ENCODE measurements at regions not wholly inside any gene's neighbourhood (a gene's known extent, or its start where the extent isn't known, plus 50 kb on each side); places are given as distances from the start of the nearest gene placed in this dataset.

DNA sequence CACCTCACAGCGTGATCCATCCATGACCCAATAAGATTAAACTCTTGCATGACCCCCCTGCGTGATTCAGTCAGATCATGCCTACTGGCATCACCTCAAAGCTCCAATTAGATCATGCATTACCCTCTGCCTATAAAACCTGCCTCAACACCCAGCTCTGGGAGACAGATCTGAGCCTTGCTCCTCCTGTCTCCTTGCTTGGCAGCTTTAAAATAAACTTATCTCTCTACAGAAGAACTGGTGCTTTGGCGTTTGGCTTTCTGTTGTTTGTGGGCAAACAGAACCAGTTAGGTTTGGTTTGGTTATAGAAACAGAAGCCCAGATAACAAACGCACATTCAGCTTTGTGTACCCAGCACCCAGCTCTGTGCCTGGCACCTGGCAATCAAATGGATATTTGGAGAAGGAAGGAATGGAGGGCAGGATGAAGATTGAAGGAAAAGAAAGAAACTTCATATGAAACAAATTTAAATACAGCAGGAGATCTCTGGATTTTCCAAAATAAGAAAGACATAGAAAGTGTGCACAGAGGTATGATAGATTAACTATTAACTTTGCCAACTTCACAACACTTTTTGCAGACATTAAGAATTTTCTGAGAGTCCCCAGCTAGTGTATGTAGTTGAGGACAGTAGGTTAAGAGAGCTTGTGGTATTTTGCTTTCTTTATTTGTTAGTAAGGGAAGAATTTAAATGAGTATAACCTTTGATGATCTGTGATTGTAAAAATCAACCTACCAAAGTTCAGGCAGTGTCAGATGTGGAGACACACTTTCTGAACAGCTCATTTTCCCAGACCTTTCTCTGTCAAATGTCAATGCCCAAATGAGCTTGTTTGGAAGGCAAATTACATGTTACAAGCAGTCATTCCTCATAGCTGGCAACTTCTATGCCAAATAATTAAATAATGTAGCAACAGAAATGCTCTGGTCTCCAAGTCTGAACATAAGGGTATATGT, 102.1 kb upstream of the ASTN2 start:
- TF ChIP-seq TAF1 (IDR thresholded peaks at IDR 0.05; ENCODE audit: borderline replicate concordance, low read depth, low read length) (no peak), SMC3 (IDR thresholded peaks at IDR 0.05; ENCODE audit: low read depth, low read length) (no peak), CHD2 (IDR thresholded peaks at IDR 0.05; ENCODE audit: low read length, partially characterized antibody) (no peak), FOXM1 (IDR thresholded peaks at IDR 0.05; ENCODE audit: low read depth) (no peak), EZH2phosphoT487 (IDR thresholded peaks at IDR 0.05; ENCODE audit: borderline replicate concordance, low read depth) (no peak), YY1 (IDR thresholded peaks at IDR 0.05; ENCODE audit: low read depth) (no peak), POLR2AphosphoS5 (IDR thresholded peaks at IDR 0.05; ENCODE audit: low read depth, low read length) (no peak), TCF12 (IDR thresholded peaks at IDR 0.05) (no peak)
- TF ChIP-seq, protein P1, sequence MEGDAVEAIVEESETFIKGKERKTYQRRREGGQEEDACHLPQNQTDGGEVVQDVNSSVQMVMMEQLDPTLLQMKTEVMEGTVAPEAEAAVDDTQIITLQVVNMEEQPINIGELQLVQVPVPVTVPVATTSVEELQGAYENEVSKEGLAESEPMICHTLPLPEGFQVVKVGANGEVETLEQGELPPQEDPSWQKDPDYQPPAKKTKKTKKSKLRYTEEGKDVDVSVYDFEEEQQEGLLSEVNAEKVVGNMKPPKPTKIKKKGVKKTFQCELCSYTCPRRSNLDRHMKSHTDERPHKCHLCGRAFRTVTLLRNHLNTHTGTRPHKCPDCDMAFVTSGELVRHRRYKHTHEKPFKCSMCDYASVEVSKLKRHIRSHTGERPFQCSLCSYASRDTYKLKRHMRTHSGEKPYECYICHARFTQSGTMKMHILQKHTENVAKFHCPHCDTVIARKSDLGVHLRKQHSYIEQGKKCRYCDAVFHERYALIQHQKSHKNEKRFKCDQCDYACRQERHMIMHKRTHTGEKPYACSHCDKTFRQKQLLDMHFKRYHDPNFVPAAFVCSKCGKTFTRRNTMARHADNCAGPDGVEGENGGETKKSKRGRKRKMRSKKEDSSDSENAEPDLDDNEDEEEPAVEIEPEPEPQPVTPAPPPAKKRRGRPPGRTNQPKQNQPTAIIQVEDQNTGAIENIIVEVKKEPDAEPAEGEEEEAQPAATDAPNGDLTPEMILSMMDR (IDR thresholded peaks at IDR 0.05), result no peak
- TF ChIP-seq, protein P2, sequence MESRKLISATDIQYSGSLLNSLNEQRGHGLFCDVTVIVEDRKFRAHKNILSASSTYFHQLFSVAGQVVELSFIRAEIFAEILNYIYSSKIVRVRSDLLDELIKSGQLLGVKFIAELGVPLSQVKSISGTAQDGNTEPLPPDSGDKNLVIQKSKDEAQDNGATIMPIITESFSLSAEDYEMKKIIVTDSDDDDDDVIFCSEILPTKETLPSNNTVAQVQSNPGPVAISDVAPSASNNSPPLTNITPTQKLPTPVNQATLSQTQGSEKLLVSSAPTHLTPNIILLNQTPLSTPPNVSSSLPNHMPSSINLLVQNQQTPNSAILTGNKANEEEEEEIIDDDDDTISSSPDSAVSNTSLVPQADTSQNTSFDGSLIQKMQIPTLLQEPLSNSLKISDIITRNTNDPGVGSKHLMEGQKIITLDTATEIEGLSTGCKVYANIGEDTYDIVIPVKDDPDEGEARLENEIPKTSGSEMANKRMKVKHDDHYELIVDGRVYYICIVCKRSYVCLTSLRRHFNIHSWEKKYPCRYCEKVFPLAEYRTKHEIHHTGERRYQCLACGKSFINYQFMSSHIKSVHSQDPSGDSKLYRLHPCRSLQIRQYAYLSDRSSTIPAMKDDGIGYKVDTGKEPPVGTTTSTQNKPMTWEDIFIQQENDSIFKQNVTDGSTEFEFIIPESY (IDR thresholded peaks at IDR 0.05; ENCODE audit: borderline replicate concordance, low read depth), result no peak
